ENCODE measurements at regions not wholly inside any gene's neighbourhood (a gene's known extent, or its start where the extent isn't known, plus 50 kb on each side); places are given as distances from the start of the nearest gene placed in this dataset.
"Not testable (repeated sequence)": the region's sequence is repeated elsewhere in the genome, so short reads cannot be mapped to it uniquely, and the experiment has no call there.

GRCh38 chr21:15672578-15672977 is 57.2 kb upstream of the USP25 start:
- not testable (repeated sequence) for H3K4me3 ChIP-seq, H3K27ac ChIP-seq

- Histone ChIP-seq H3K27ac (no peak overlapping the region), H3K4me3 (no peak overlapping the region)
Observed at GRCh38 chr21:15676935-15677334, 52.8 kb upstream of the USP25 start.

DNA sequence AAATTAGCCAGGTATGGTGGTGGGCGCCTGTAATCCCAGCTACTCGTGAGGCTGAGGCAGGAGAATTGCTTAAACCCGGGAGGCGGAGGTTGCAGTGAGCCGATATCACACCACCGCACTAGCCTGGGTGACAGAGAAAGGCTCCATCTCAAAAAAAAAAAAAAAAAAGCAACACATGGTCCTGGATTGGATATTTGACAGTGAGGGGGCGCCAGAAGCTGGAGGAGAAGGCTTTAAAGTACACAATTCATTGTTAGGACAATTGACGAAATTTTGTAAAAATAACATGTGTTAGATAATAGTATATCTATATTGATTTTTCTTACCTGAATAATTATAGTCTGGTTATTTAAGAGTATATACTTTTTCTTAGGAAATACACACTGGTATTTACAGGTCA is 50.2 kb upstream of the USP25 start:
- H3K27ac ChIP-seq, result no peak overlapping the region
- no peak overlapping the region for H3K4me3 ChIP-seq
